ENCODE measurements at regions not wholly inside any gene's neighbourhood (a gene's known extent, or its start where the extent isn't known, plus 50 kb on each side); places are given as distances from the start of the nearest gene placed in this dataset.

DNA sequence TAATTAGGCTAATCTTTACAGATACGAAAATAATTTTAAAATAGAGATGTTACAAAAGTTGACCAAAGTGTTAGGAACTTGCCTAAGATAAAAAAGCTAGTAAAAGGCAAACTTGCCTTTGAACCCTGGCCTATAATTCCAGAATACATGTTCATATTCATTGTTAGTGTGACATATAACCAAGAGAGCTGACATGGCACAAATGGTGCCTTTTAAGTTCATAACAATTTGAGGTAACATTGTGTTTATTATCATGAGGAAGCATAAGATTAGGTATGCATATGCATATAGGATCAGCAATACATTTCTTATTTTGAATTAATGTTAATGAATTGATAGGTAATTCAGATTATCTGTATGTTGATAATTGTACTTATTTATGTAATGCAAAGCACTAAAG, 1537.9 kb upstream of the PRR20A start:
- TF ChIP-seq, protein P1, sequence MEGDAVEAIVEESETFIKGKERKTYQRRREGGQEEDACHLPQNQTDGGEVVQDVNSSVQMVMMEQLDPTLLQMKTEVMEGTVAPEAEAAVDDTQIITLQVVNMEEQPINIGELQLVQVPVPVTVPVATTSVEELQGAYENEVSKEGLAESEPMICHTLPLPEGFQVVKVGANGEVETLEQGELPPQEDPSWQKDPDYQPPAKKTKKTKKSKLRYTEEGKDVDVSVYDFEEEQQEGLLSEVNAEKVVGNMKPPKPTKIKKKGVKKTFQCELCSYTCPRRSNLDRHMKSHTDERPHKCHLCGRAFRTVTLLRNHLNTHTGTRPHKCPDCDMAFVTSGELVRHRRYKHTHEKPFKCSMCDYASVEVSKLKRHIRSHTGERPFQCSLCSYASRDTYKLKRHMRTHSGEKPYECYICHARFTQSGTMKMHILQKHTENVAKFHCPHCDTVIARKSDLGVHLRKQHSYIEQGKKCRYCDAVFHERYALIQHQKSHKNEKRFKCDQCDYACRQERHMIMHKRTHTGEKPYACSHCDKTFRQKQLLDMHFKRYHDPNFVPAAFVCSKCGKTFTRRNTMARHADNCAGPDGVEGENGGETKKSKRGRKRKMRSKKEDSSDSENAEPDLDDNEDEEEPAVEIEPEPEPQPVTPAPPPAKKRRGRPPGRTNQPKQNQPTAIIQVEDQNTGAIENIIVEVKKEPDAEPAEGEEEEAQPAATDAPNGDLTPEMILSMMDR (IDR thresholded peaks at IDR 0.05; ENCODE audit: control extremely low read depth, extremely low read depth, low read depth, missing control alignments): no peak
- CTCF ChIA-PET: interaction anchor here (0.9 kb wide), 1 partner anchor 20 kb away, joined by 4 read pairs; no protein-coding TSS in a partner anchor
- no peak for DNase-seq (ENCODE audit: extremely low spot score)
- POLR2A ChIA-PET: no interaction called here

DNA sequence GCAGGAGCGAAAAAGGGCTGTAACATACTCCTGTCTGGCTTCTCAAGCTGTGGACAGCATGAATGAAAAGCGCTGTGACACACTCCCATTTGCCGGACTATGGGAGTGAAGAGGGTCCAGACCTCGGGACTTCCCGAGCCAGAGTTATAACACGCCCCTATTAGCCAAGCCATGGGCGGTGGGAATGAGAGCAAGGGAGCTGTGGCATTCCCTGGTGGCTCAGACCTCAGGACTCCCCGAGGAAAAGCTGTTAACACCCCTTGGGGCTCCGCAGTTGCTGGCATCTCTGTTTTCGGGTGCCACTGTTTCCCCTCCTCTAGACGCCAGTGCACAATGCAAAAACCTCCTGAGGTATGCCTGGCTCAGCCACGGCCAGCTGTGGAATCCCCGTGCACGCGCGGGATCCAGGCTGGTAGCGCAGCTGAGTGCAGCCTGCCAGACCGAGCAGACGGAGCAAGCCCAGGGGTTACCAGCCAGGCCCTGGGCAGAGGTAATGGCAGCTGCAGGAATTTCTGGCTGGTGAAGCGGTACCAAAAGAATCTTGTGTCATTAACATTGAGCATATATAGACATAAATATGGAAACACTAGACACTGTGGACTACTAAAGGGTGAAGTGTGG, 1534.6 kb upstream of the PRR20A start:
- ChIA-PET POLR2A (no interaction called here), CTCF (interaction anchor here (1.2 to 1.6 kb wide), 2 partner anchors 8 to 11 kb away, joined by 4 to 5 read pairs; no protein-coding TSS in a partner anchor)
- TF ChIP-seq, protein P1 (IDR thresholded peaks at IDR 0.05; ENCODE audit: control extremely low read depth, extremely low read depth, low read depth, missing control alignments): no peak
- no peak for DNase-seq (ENCODE audit: extremely low spot score)

DNA sequence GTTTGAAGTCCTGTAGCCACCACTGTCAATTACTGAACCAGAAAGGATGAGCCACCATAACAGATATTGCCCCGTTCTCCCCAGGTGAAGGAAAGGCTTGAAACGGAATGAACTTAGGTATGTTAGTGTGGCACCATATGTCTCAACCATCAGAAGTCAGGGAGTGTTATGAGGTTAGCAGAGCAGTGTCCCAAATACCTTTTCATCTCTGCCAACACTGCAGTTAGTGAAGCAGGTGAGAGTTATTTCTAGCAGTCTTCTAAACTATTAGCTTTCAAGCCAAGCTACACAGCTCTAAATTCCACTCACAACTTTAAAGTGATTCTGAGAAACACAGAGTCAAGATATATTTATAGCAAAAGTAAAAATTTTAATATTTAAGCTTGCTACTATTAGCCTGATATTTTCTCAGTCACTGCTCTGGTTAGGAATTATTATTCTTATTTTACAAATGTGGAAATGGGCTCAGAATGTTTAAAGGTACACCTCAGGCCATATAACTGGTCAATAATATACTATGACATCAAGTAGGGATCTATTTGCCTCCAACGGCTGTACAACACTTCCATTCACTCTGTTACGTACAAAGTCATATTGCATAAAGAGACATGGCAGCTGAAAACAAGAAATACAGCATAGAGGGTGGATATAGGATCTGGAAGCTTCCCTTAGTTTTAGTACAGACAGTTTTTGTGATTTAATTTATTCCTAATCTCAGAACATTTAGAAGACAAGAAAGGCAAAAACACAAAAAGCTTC, 1527.1 kb upstream of the PRR20A start:
- DNase-seq (ENCODE audit: extremely low spot score): no peak
- TF ChIP-seq, protein P1 (IDR thresholded peaks at IDR 0.05; ENCODE audit: control extremely low read depth, extremely low read depth, low read depth, missing control alignments): no peak
- POLR2A ChIA-PET: no interaction called here
- CTCF ChIA-PET: interaction anchor here (1.1 kb wide), 1 partner anchor 8 kb away, joined by 5 read pairs; no protein-coding TSS in a partner anchor

DNA sequence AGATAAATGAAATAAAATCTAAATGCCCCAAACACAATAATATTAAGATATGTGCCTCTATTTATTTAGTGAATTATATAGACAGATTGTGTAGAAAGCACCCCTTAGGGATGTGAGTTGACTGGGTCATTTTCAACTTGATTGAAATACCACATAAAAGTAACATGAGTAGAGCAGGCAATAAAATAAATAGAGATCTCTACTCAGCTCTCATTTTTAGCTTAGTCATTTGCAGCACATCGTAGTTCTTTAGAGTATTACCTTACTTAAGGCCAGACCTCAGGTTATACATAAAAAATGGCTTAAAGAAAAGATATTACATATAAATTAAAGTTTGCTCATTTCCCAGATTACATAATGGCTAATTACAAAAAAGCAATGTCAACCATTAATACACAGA, 1525.6 kb upstream of the PRR20A start:
- TF ChIP-seq, protein P1 (IDR thresholded peaks at IDR 0.05; ENCODE audit: control extremely low read depth, extremely low read depth, low read depth, missing control alignments): no peak
- ChIA-PET CTCF (no interaction called here), POLR2A (no interaction called here)
- DNase-seq (ENCODE audit: extremely low spot score): no peak

DNA sequence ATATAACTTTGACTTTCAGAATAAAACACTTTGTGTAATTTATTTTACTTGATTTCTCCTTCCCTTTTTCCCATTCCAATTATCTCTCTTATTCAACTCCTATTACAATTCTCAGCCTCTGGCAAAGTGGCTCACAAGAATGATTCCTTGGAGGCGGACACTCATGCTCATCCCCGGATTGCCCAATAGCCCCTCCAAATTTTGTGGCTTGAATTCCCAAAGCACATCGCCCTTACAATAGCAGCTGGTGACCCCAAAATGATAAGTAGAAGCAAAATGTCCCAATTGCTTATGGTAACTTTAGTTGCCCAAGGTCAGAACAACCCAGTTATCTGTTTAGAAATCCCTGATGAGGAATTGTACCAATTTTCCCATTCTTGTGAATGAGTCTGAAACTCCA, 1523.5 kb upstream of the PRR20A start:
- POLR2A ChIA-PET: no interaction called here
- TF ChIP-seq, protein P1 (IDR thresholded peaks at IDR 0.05; ENCODE audit: control extremely low read depth, extremely low read depth, low read depth, missing control alignments): no peak
- no peak for DNase-seq (ENCODE audit: extremely low spot score)
- CTCF ChIA-PET: no interaction called here

DNA sequence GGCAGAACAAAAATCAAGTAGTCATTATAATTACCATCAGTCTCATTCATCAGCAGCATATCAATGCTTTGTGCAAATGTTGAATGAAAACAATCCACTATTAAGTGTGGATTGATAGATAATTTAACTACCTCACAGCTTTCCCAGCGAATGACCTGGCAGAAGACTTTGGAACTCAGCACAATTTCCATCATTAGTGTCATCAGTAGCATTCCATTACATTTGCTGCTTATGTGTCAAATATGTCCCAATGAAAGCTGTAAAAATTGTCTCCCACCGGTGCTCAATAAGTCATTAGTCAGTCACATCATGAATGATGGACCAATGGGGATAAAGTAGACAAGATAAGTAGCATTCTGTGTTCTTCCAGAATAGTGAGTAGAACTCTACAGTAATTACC, 1513.5 kb upstream of the PRR20A start:
- CTCF ChIA-PET: no interaction called here
- POLR2A ChIA-PET: no interaction called here
- no peak for DNase-seq (ENCODE audit: extremely low spot score)
- TF ChIP-seq, protein P1 (IDR thresholded peaks at IDR 0.05; ENCODE audit: control extremely low read depth, extremely low read depth, low read depth, missing control alignments): no peak
